ENCODE measurements at regions not wholly inside any gene's neighbourhood (a gene's known extent, or its start where the extent isn't known, plus 50 kb on each side); places are given as distances from the start of the nearest gene placed in this dataset.

GRCh38 chr10:3482200-3482993, 302.6 kb downstream of the KLF6 start:
- TF ChIP-seq, protein P1, sequence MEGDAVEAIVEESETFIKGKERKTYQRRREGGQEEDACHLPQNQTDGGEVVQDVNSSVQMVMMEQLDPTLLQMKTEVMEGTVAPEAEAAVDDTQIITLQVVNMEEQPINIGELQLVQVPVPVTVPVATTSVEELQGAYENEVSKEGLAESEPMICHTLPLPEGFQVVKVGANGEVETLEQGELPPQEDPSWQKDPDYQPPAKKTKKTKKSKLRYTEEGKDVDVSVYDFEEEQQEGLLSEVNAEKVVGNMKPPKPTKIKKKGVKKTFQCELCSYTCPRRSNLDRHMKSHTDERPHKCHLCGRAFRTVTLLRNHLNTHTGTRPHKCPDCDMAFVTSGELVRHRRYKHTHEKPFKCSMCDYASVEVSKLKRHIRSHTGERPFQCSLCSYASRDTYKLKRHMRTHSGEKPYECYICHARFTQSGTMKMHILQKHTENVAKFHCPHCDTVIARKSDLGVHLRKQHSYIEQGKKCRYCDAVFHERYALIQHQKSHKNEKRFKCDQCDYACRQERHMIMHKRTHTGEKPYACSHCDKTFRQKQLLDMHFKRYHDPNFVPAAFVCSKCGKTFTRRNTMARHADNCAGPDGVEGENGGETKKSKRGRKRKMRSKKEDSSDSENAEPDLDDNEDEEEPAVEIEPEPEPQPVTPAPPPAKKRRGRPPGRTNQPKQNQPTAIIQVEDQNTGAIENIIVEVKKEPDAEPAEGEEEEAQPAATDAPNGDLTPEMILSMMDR (IDR thresholded peaks at IDR 0.05), result no peak
- TF ChIP-seq ZFX (IDR thresholded peaks at IDR 0.05; ENCODE audit: borderline replicate concordance), result no peak
- H3K27ac ChIP-seq, result no peak overlapping the region

DNA sequence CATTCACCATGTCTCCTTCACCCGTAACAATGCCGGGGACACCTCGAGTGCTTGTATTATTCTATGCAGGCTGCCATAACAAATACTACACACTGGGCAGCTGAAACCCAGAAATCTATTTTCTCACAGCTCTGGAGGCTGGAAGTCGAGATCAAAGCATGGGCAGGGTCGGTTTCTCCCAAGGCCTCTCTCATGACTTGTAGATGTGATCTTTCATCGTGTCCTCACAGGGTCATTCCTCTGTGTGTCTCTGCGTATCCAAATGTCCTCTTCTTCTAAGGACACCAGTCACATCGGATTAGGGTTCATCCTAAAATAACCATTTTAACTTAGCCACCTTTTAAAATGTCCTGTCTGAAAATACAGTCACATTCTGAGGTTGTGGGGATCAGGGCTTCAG, 303.5 kb downstream of the KLF6 start:
- no peak overlapping the region for H3K27ac ChIP-seq
- TF ChIP-seq ZFX (IDR thresholded peaks at IDR 0.05; ENCODE audit: borderline replicate concordance), result no peak
- TF ChIP-seq, protein P1 (IDR thresholded peaks at IDR 0.05), result no peak

GRCh38 chr10:3480990-3481315, 304.1 kb downstream of the KLF6 start:
- H3K27ac ChIP-seq, result no peak overlapping the region
- TF ChIP-seq ZFX (IDR thresholded peaks at IDR 0.05; ENCODE audit: borderline replicate concordance), result no peak
- TF ChIP-seq, protein P1 (IDR thresholded peaks at IDR 0.05), result no peak

- TF ChIP-seq ZFX (IDR thresholded peaks at IDR 0.05; ENCODE audit: borderline replicate concordance), result no peak
- TF ChIP-seq, protein P1 (IDR thresholded peaks at IDR 0.05), result no peak
- H3K27ac ChIP-seq, result no peak overlapping the region
These were observed 304.6 kb downstream of the KLF6 start for GRCh38 chr10:3480281-3480989.

DNA sequence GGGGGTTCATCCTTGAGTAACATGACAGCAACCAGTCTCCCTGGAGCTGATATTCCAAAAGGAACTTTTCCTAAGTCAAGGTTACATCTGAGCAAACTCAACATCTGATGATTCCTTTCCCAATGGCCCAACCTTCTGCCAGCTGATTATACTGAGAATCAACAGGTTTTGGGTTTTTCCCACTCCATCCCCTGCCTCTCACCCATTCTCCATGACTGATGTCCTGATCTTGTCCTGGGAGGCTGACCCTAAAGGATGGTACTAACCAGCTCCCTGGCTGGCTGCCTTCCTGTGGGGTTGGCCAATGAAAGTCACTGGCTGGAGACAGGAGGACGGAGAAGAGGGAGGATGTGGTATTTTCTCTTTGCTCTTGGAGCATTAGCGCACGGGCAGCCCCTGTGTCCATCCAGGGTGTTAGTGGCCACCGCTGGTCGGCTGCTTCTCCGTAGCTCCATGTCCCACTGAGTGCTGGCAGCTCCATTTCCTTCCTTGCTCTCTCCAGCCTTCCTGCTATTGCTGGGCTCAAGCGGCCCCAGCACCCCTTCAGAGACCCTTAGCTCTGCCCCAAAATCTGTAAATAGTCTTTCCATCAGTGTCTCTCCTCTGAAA, 306.2 kb upstream of the PITRM1 start:
- no peak overlapping the region for H3K27ac ChIP-seq
- no peak for TF ChIP-seq ZFX (IDR thresholded peaks at IDR 0.05; ENCODE audit: borderline replicate concordance)
- TF ChIP-seq, protein P1 (IDR thresholded peaks at IDR 0.05), result no peak

GRCh38 chr10:3478153-3478552, 305.6 kb upstream of the PITRM1 start:
- TF ChIP-seq ZFX (IDR thresholded peaks at IDR 0.05; ENCODE audit: borderline replicate concordance), result no peak
- TF ChIP-seq, protein P1 (IDR thresholded peaks at IDR 0.05), result no peak
- no peak overlapping the region for H3K27ac ChIP-seq

DNA sequence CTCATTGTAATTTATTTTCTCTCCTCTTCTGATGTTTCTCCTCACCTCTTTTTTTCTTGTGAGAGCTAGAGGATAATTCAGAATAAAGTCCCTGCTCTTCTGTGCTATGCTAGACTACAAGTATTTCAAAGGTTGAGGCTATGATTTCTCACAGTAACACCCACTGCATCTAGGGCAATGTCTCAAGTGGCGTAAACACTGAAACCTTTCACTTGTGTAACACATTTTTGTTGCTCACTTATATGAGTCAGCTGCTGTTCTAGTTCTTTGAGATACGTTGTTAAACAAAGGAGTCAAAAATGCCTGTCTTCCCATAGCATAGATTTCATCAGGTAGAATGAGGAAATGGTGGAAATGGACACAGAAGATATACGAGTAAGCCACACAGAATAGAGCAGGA, 305.1 kb upstream of the PITRM1 start:
- TF ChIP-seq ZFX (IDR thresholded peaks at IDR 0.05; ENCODE audit: borderline replicate concordance), result no peak
- TF ChIP-seq, protein P1 (IDR thresholded peaks at IDR 0.05), result no peak
- no peak overlapping the region for H3K27ac ChIP-seq

Data from 22Rv1 (cell line).